ENCODE measurements at regions not wholly inside any gene's neighbourhood (a gene's known extent, or its start where the extent isn't known, plus 50 kb on each side); places are given as distances from the start of the nearest gene placed in this dataset.

- no peak for DNase-seq (ENCODE audit: low read depth in 2 of 2)
Measured at GRCh38 chr11:82676483-82677094, 57.1 kb downstream of the FAM181B start.

- DNase-seq (ENCODE audit: low read depth in 2 of 2) = no peak
Measured at GRCh38 chr11:82675838-82676237, 57.8 kb downstream of the FAM181B start.

GRCh38 chr11:82673631-82674030 lies 60.0 kb downstream of the FAM181B start:
- DNase-seq (ENCODE audit: low read depth in 2 of 2) = no peak

- no peak for DNase-seq (ENCODE audit: low read depth in 2 of 2)
Measured at GRCh38 chr11:82671451-82671850, 62.2 kb downstream of the FAM181B start.

GRCh38 chr11:82663535-82663934 lies 70.1 kb downstream of the FAM181B start:
- no peak for DNase-seq (ENCODE audit: low read depth in 2 of 2)

GRCh38 chr11:82653752-82654151 lies 79.9 kb downstream of the FAM181B start:
- no peak for DNase-seq (ENCODE audit: low read depth in 2 of 2)

GRCh38 chr11:82639251-82639650 lies 94.4 kb downstream of the FAM181B start:
- DNase-seq (ENCODE audit: low read depth in 2 of 2) = no peak

- no peak for DNase-seq (ENCODE audit: low read depth in 2 of 2)
Measured at GRCh38 chr11:82636615-82637014, 97.0 kb downstream of the FAM181B start.

- no peak for DNase-seq (ENCODE audit: low read depth in 2 of 2)
Measured at GRCh38 chr11:82634091-82634490, 99.6 kb downstream of the FAM181B start.

GRCh38 chr11:82631722-82632630 lies 101.7 kb downstream of the FAM181B start:
- no peak for DNase-seq (ENCODE audit: low read depth in 2 of 2)

- no peak for DNase-seq (ENCODE audit: low read depth in 2 of 2)
Measured at GRCh38 chr11:82610671-82611070, 123.0 kb downstream of the FAM181B start.

GRCh38 chr11:82606738-82607137 lies 126.9 kb downstream of the FAM181B start:
- no peak for DNase-seq (ENCODE audit: low read depth in 2 of 2)

GRCh38 chr11:82601711-82602110 lies 132.0 kb downstream of the FAM181B start:
- DNase-seq (ENCODE audit: low read depth in 2 of 2) = no peak

GRCh38 chr11:82599836-82600235 lies 133.8 kb downstream of the FAM181B start:
- no peak for DNase-seq (ENCODE audit: low read depth in 2 of 2)

GRCh38 chr11:82586581-82586980 lies 147.1 kb downstream of the FAM181B start:
- DNase-seq (ENCODE audit: low read depth in 2 of 2) = no peak

- no peak for DNase-seq (ENCODE audit: low read depth in 2 of 2)
Measured at GRCh38 chr11:82577246-82577645, 156.4 kb downstream of the FAM181B start.

GRCh38 chr11:82560836-82561235 lies 172.8 kb downstream of the FAM181B start:
- DNase-seq (ENCODE audit: low read depth in 2 of 2) = no peak

- DNase-seq (ENCODE audit: low read depth in 2 of 2) = no peak
Measured at GRCh38 chr11:82559609-82560008, 174.1 kb downstream of the FAM181B start.

- no peak for DNase-seq (ENCODE audit: low read depth in 2 of 2)
Measured at GRCh38 chr11:82557274-82557673, 176.4 kb downstream of the FAM181B start.

GRCh38 chr11:82556210-82556609 lies 177.5 kb downstream of the FAM181B start:
- DNase-seq (ENCODE audit: low read depth in 2 of 2) = no peak

- DNase-seq (ENCODE audit: low read depth in 2 of 2) = no peak
Measured at GRCh38 chr11:82546661-82547557, 186.8 kb downstream of the FAM181B start.

GRCh38 chr11:82539669-82540068 lies 194.0 kb downstream of the FAM181B start:
- DNase-seq (ENCODE audit: low read depth in 2 of 2) = no peak

All from fibroblast of skin of left quadriceps (primary cell).